ENCODE measurements at regions not wholly inside any gene's neighbourhood (a gene's known extent, or its start where the extent isn't known, plus 50 kb on each side); places are given as distances from the start of the nearest gene placed in this dataset.
"Not testable (repeated sequence)": the region's sequence is repeated elsewhere in the genome, so short reads cannot be mapped to it uniquely, and the experiment has no call there.

GRCh38 chr16:79390481-79391051 lies 210.0 kb downstream of the MAF start:
- no peak for DNase-seq (ENCODE audit: extremely low read depth in 1 of 11, low read depth in 9 of 11, low spot score in 4 of 11)

- DNase-seq (ENCODE audit: extremely low read depth in 1 of 11, low read depth in 9 of 11, low spot score in 4 of 11), result no peak
Observed at GRCh38 chr16:79388396-79388795, 212.1 kb downstream of the MAF start.

- DNase-seq (ENCODE audit: extremely low read depth in 1 of 11, low read depth in 9 of 11, low spot score in 4 of 11), result no peak
Observed at GRCh38 chr16:79386299-79386698, 214.2 kb downstream of the MAF start.

- no peak for DNase-seq (ENCODE audit: extremely low read depth in 1 of 11, low read depth in 9 of 11, low spot score in 4 of 11)
Observed at GRCh38 chr16:79381603-79382042, 218.9 kb downstream of the MAF start.

- DNase-seq (ENCODE audit: extremely low read depth in 1 of 11, low read depth in 9 of 11, low spot score in 4 of 11), result no peak
Observed at GRCh38 chr16:79380995-79381602, 219.4 kb downstream of the MAF start.

GRCh38 chr16:79379095-79379494 lies 221.4 kb downstream of the MAF start:
- DNase-seq (ENCODE audit: extremely low read depth in 1 of 11, low read depth in 9 of 11, low spot score in 4 of 11), result no peak

GRCh38 chr16:79377082-79377481 lies 223.5 kb downstream of the MAF start:
- DNase-seq (ENCODE audit: extremely low read depth in 1 of 11, low read depth in 9 of 11, low spot score in 4 of 11), result not testable (repeated sequence)

- no peak for DNase-seq (ENCODE audit: extremely low read depth in 1 of 11, low read depth in 9 of 11, low spot score in 4 of 11)
Observed at GRCh38 chr16:79375351-79375750, 225.2 kb downstream of the MAF start.

- DNase-seq (ENCODE audit: extremely low read depth in 1 of 11, low read depth in 9 of 11, low spot score in 4 of 11), result no peak
Observed at GRCh38 chr16:79372503-79373184, 227.9 kb downstream of the MAF start.

- no peak for DNase-seq (ENCODE audit: extremely low read depth in 1 of 11, low read depth in 9 of 11, low spot score in 4 of 11)
Observed at GRCh38 chr16:79370736-79371135, 229.8 kb downstream of the MAF start.

GRCh38 chr16:79369796-79370195 lies 230.7 kb downstream of the MAF start:
- DNase-seq (ENCODE audit: extremely low read depth in 1 of 11, low read depth in 9 of 11, low spot score in 4 of 11), result no peak

- no peak for DNase-seq (ENCODE audit: extremely low read depth in 1 of 11, low read depth in 9 of 11, low spot score in 4 of 11)
Observed at GRCh38 chr16:79367822-79368221, 232.7 kb downstream of the MAF start.

- no peak for DNase-seq (ENCODE audit: extremely low read depth in 1 of 11, low read depth in 9 of 11, low spot score in 4 of 11)
Observed at GRCh38 chr16:79366635-79367034, 233.9 kb downstream of the MAF start.

- no peak for DNase-seq (ENCODE audit: extremely low read depth in 1 of 11, low read depth in 9 of 11, low spot score in 4 of 11)
Observed at GRCh38 chr16:79365702-79366101, 234.8 kb downstream of the MAF start.

GRCh38 chr16:79363484-79363883 lies 237.1 kb downstream of the MAF start:
- no peak for DNase-seq (ENCODE audit: extremely low read depth in 1 of 11, low read depth in 9 of 11, low spot score in 4 of 11)

- no peak for DNase-seq (ENCODE audit: extremely low read depth in 1 of 11, low read depth in 9 of 11, low spot score in 4 of 11)
Observed at GRCh38 chr16:79363035-79363434, 237.5 kb downstream of the MAF start.

GRCh38 chr16:79362300-79362970 lies 238.1 kb downstream of the MAF start:
- DNase-seq (ENCODE audit: extremely low read depth in 1 of 11, low read depth in 9 of 11, low spot score in 4 of 11), result no peak

GRCh38 chr16:79361132-79361751 lies 239.3 kb downstream of the MAF start:
- DNase-seq (ENCODE audit: extremely low read depth in 1 of 11, low read depth in 9 of 11, low spot score in 4 of 11), result no peak

- no peak for DNase-seq (ENCODE audit: extremely low read depth in 1 of 11, low read depth in 9 of 11, low spot score in 4 of 11)
Observed at GRCh38 chr16:79360267-79360666, 240.3 kb downstream of the MAF start.

GRCh38 chr16:79359082-79359481 lies 241.5 kb downstream of the MAF start:
- no peak for DNase-seq (ENCODE audit: extremely low read depth in 1 of 11, low read depth in 9 of 11, low spot score in 4 of 11)
